NCI-H1105 treated with DMSO at 0.1 percent for 48 hours (cell line): ENCODE measurements at regions not wholly inside any gene's neighbourhood (a gene's known extent, or its start where the extent isn't known, plus 50 kb on each side); places are given as distances from the start of the nearest gene placed in this dataset.
"Not testable (repeated sequence)": the region's sequence is repeated elsewhere in the genome, so short reads cannot be mapped to it uniquely, and the experiment has no call there.

Experiments used
- DNase-seq: peaks from one replicate; lab custom pipeline; 2025; lab: John Stamatoyannopoulos, UW

GRCh38 chr16:65355706-65356105 is 233.8 kb upstream of the CDH11 start:
- no peak for DNase-seq

- DNase-seq, result no peak
Observed at GRCh38 chr16:65353183-65353582, 231.3 kb upstream of the CDH11 start.

- DNase-seq, result no peak
Observed at GRCh38 chr16:65349626-65350025, 227.8 kb upstream of the CDH11 start.

GRCh38 chr16:65343556-65343955 is 221.7 kb upstream of the CDH11 start:
- no peak for DNase-seq

GRCh38 chr16:65342231-65342866 is 220.5 kb upstream of the CDH11 start:
- no peak for DNase-seq

GRCh38 chr16:65339062-65339461 is 217.2 kb upstream of the CDH11 start:
- DNase-seq, result no peak

GRCh38 chr16:65336160-65336559 is 214.3 kb upstream of the CDH11 start:
- DNase-seq, result no peak

- no peak for DNase-seq
Observed at GRCh38 chr16:65334081-65334480, 212.2 kb upstream of the CDH11 start.

GRCh38 chr16:65333283-65333682 is 211.4 kb upstream of the CDH11 start:
- no peak for DNase-seq

GRCh38 chr16:65327346-65327745 is 205.5 kb upstream of the CDH11 start:
- no peak for DNase-seq

- no peak for DNase-seq
Observed at GRCh38 chr16:65323655-65324237, 201.9 kb upstream of the CDH11 start.

- DNase-seq, result no peak
Observed at GRCh38 chr16:65319621-65320231, 197.9 kb upstream of the CDH11 start.

GRCh38 chr16:65318590-65319257 is 196.9 kb upstream of the CDH11 start:
- DNase-seq, result no peak

GRCh38 chr16:65318138-65318537 is 196.3 kb upstream of the CDH11 start:
- no peak for DNase-seq

GRCh38 chr16:65316808-65317207 is 194.9 kb upstream of the CDH11 start:
- DNase-seq, result no peak

GRCh38 chr16:65315081-65315780 is 193.4 kb upstream of the CDH11 start:
- no peak for DNase-seq

GRCh38 chr16:65314627-65315008 is 192.8 kb upstream of the CDH11 start:
- no peak for DNase-seq

GRCh38 chr16:65313936-65314626 is 192.2 kb upstream of the CDH11 start:
- no peak for DNase-seq

- no peak for DNase-seq
Observed at GRCh38 chr16:65312795-65313194, 190.9 kb upstream of the CDH11 start.

- no peak for DNase-seq
Observed at GRCh38 chr16:65312071-65312470, 190.2 kb upstream of the CDH11 start.

GRCh38 chr16:65310491-65310890 is 188.6 kb upstream of the CDH11 start:
- not testable (repeated sequence) for DNase-seq

GRCh38 chr16:65309354-65309753 is 187.5 kb upstream of the CDH11 start:
- DNase-seq, result no peak
